GM12892 (cell line): ENCODE measurements at regions not wholly inside any gene's neighbourhood (a gene's known extent, or its start where the extent isn't known, plus 50 kb on each side); places are given as distances from the start of the nearest gene placed in this dataset.

Source experiments
- POLR2A ChIP-seq: IDR thresholded peaks from 2 replicates; pipeline ENCODE4 v1.6.1; 2011; ENCODE audit warnings: low read depth, low read length, control low read depth
- POLR2AphosphoS5 ChIP-seq: IDR thresholded peaks from 2 replicates; pipeline ENCODE4 v1.6.1; 2011; ENCODE audit warnings: low read depth, low read length, control low read depth

DNA sequence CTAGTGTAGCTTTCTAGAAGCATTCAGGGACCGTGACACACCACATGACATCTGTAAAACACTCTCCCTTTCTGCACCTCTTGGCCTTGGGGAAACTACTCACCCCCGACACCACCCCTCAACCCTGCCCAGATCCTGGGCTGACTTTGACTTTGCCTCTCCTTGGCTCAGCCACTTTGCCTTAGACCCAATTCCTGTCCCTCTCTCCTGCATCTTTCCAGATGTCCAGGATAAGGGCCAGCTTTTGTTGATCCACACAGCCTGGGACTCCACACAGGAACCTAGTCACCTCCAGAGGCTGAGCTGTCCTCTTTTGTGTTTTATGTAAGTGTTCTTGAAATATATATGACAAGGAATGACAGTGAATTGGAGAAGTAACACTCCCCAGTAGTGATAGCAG is 153.7 kb upstream of the PLXNC1 start:
- no peak for TF ChIP-seq POLR2A
- no peak for TF ChIP-seq POLR2AphosphoS5
